NB4 (cell line): ENCODE measurements at regions not wholly inside any gene's neighbourhood (a gene's known extent, or its start where the extent isn't known, plus 50 kb on each side); places are given as distances from the start of the nearest gene placed in this dataset.

Experiments used
- DNase-seq: peaks from one replicate; pipeline ENCODE4 v3.0.0; 2010; ENCODE audit warnings: low read depth
- H3K4me3 ChIP-seq: one replicate; pipeline ENCODE4 v1.5.1; 2011; ENCODE audit warnings: mild to moderate bottlenecking, low read depth, low read length, moderate library complexity
- CTCF ChIP-seq: IDR thresholded peaks from one replicate; pipeline ENCODE4 v1.5.1; 2012; ENCODE audit warnings: low read depth, low read length
- MAX ChIP-seq: IDR thresholded peaks from 2 replicates; pipeline ENCODE4 v1.6.1; 2011; ENCODE audit warnings: low read depth, low read length
- MYC ChIP-seq: IDR thresholded peaks from 2 replicates; pipeline ENCODE4 v1.6.1; 2011; ENCODE audit warnings: low read depth, low read length
- POLR2A ChIP-seq: IDR thresholded peaks from 2 replicates; pipeline ENCODE4 v1.6.1; 2011; ENCODE audit warnings: mild to moderate bottlenecking; ENCODE audit not compliant: insufficient read length; ENCODE audit errors: extremely low read depth

DNA sequence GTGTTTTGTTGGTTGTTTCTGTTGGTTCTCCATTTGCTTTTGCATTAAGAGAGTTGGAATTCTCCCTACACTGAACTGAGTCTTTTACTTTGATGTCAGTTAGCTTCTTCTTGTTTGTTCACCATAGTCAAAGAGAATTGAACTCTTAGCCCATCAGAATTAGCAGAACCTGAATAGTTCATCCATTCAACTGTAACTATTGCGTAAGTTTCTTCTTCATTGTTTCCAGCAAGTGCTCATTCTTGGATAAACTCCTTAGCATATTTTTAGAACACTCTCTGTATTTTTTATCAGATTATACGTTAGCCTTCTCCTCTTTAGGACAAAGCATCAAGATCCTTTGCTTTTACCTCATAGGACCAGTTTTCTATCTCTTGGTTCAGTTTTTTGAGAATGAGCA lies 128.4 kb upstream of the RAB11FIP2 start:
- no peak overlapping the region for H3K4me3 ChIP-seq
- TF ChIP-seq MYC, result no peak
- TF ChIP-seq MAX, result no peak
- TF ChIP-seq POLR2A, result no peak
- no peak for TF ChIP-seq CTCF
- no peak for DNase-seq

- TF ChIP-seq MAX (no peak), POLR2A (no peak), CTCF (no peak), MYC (no peak)
- H3K4me3 ChIP-seq, result no peak overlapping the region
- no peak for DNase-seq
Observed at GRCh38 chr10:118173296-118173695, 126.6 kb upstream of the RAB11FIP2 start.

- no peak for TF ChIP-seq MAX
- TF ChIP-seq MYC, result no peak
- TF ChIP-seq POLR2A, result no peak
- TF ChIP-seq CTCF, result no peak
- no peak overlapping the region for H3K4me3 ChIP-seq
- no peak for DNase-seq
Observed at GRCh38 chr10:118171861-118172260, 125.1 kb upstream of the RAB11FIP2 start.

DNA sequence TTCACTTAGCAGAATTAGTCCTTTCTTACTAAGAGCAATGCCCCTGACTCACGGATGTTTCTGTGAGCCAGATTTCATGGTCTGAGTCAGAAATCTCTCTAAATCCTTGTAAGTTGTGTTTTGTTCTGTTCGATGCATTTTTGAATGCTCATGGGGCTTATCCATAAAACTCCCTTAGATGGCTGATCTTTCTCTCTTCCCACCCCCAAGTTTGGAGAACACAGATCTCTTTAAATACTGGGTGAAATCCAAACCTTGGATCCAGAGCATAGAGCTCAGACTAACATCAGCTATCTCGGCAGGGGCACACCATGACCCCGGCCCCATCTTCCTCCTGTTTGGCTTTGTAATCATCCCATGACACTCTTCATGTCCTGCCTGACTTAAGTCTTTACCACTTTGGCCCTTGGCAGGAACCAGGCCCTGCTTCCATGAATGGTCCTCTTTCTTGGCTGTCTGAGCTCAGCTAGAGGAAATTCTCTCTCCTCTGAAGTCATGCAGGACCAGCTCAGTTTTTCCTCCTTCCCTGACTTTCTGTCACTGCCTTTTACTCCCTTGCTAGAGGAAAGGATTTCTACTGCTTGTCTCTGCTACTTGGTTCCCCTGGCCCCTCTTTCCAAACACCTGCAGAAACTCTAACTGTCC lies 120.4 kb upstream of the RAB11FIP2 start:
- no peak for DNase-seq
- no peak overlapping the region for H3K4me3 ChIP-seq
- TF ChIP-seq CTCF (no peak), MYC (no peak), POLR2A (no peak), MAX (no peak)

- H3K4me3 ChIP-seq, result no peak overlapping the region
- DNase-seq, result no peak
- TF ChIP-seq MYC (no peak), MAX (no peak), POLR2A (no peak), CTCF (no peak)
Observed at GRCh38 chr10:118163217-118163616, 116.5 kb upstream of the RAB11FIP2 start.

DNA sequence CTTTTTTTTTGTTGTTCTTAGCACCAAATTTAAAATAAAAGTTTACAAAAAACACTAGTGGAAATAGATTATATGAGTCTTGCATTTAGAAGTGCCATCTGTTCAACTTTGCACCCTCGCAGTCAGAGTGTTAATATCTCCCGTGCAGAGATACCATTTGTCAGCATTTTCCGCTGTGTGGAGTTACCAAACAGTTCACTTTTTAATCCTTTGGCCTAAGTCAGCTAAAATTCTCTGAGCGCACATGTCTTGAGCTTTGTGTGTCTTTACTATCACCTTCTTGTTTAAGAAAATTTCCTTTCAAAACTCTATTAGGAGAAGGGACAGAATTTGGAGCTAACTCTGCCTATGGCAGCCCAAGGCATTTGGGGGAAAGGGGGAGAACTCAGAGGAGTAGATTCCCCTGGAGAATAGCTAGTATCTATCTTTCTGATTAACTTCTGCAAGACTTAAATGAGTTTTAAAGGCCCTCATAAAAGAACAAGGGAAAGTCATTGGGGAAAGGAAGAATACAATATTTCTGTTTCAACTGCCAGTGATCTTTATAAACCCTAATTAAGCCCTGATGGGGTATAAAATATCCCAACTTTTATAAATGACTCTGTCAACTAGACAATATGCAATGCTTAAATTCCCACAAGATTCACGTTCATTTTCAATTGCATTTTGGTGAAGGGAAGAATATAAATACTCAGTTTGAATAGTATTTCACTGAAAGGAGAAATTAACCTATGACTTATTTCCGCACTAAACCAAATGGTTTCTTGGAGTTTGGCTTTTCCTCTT lies 114.9 kb upstream of the RAB11FIP2 start:
- DNase-seq, result no peak
- H3K4me3 ChIP-seq, result no peak overlapping the region
- TF ChIP-seq MYC (no peak), POLR2A (no peak), CTCF (no peak), MAX (no peak)
